Ishikawa (cell line): ENCODE measurements at regions not wholly inside any gene's neighbourhood (a gene's known extent, or its start where the extent isn't known, plus 50 kb on each side); places are given as distances from the start of the nearest gene placed in this dataset.

ENCODE experiments used
- RAD21 ChIP-seq: IDR thresholded peaks from 2 replicates; pipeline ENCODE4 v1.6.1; 2012; ENCODE audit warnings: low read depth
- TCF12 ChIP-seq: IDR thresholded peaks from 2 replicates; pipeline ENCODE4 v1.6.1; 2012; ENCODE audit warnings: low read depth
- TF ChIP-seq, protein P1 (sequence below): IDR thresholded peaks from 2 replicates; pipeline ENCODE4 v1.6.1; 2012

DNA sequence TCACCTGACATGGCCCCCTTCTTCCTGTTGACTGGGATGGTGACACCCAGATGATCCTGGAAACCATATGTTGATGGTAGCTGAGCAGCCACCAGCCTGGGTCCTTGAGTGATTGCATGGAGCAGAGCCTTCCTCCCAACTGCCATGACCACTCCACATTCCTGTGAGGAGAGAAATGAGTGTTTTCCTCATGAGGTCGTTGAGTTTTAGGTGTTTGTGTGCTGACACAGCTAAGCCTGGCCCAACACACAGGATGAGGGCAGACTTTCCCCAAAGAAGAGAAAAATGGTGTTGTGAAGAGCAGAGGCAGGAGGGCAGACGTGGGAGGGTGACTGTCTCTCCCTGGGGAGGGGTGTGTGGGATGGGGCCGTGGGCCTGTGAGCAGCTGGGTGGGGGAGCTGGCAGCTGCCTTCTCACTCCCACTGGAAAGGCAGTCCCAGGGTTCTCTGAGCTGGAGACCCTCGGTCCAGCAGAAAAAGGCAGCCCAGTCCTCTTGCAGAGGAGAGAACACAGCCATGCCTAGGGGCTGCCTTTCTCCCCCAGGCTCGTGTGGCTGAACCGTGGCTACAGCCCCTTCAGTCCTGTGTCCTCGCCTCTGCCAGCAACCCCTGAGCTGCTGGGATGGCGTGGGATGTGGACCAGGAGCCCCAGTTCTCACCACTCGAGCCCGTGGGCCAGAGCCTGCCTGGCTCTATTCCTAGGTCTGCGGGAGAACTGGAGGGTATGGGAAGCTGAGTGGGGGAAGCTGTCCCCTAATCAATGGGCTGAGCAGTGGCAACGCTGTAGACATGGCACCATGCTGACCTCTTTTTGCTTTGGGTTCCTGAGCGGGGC lies 257.0 kb downstream of the ADGRD1 start:
- TF ChIP-seq RAD21 (no peak), TCF12 (no peak)
- TF ChIP-seq, protein P1, sequence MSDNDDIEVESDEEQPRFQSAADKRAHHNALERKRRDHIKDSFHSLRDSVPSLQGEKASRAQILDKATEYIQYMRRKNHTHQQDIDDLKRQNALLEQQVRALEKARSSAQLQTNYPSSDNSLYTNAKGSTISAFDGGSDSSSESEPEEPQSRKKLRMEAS, result no peak
